HFFc6 (cell line): ENCODE measurements at regions not wholly inside any gene's neighbourhood (a gene's known extent, or its start where the extent isn't known, plus 50 kb on each side); places are given as distances from the start of the nearest gene placed in this dataset.

Source experiments
- DNase-seq: peaks from one replicate; pipeline ENCODE4 v3.0.0-alpha.2; 2018
- H3K27ac Mint-ChIP-seq: 2 replicates; pipeline ENCODE4 v1.8.0; 2020; ENCODE audit warnings: mild to moderate bottlenecking, mixed read lengths
- H3K27me3 Mint-ChIP-seq: 2 replicates; pipeline ENCODE4 v1.8.0; 2021; ENCODE audit warnings: mild to moderate bottlenecking, moderate library complexity, mixed read lengths; ENCODE audit not compliant: insufficient read depth
- H3K36me3 Mint-ChIP-seq: 2 replicates; pipeline ENCODE4 v1.8.0; 2021; ENCODE audit warnings: low read depth, mixed read lengths
- H3K4me1 Mint-ChIP-seq: 2 replicates; pipeline ENCODE4 v1.8.0; 2020; ENCODE audit warnings: low read depth, mixed read lengths
- H3K4me3 Mint-ChIP-seq: 2 replicates; pipeline ENCODE4 v1.8.0; 2020; ENCODE audit warnings: mild to moderate bottlenecking, moderate library complexity, mixed read lengths
- H3K9me3 Mint-ChIP-seq: 2 replicates; pipeline ENCODE4 v1.8.0; 2020; ENCODE audit warnings: mild to moderate bottlenecking, mixed read lengths
- TF ChIP-seq, protein P1 (sequence below): fragments of 200-600 bp; sonication (generic); IDR thresholded peaks from 2 replicates; pipeline ENCODE4 v1.5.0; 2021; ENCODE audit warnings: antibody characterized with exemption, mild to moderate bottlenecking

DNA sequence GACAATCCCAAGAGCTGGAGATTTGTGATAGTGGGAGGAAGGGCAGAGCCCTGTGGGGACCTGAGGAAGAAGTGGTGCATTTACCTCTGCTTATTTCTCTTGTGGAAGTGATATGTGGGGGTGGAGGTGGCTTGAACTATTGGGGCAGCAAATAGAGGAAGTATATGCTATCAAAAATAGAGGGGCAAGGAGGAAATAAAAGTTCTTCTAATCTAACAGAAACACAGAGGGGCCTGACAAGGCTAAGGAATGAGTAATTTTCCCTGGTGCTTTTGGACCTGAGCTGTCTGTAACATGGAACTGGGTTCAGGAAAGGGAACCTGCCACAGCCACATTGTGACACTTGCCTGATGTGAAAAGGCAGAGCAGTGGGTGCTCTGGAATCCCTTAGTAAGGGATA is 378.6 kb upstream of the KLF4 start:
- no peaks in the 10 kb centered on the region for H3K36me3 Mint-ChIP-seq
- no peak overlapping the region for H3K4me3 Mint-ChIP-seq
- peaks cover under 1% of the 10 kb centered on the region; the same call in 1 of the 2 replicates for H3K27me3 Mint-ChIP-seq
- H3K27ac Mint-ChIP-seq, result no peak overlapping the region
- H3K4me1 Mint-ChIP-seq, result no peaks in the 10 kb centered on the region
- H3K9me3 Mint-ChIP-seq, result no peaks in the 10 kb centered on the region; the same call in 1 of the 2 replicates
- no peak for DNase-seq
- TF ChIP-seq, protein P1, sequence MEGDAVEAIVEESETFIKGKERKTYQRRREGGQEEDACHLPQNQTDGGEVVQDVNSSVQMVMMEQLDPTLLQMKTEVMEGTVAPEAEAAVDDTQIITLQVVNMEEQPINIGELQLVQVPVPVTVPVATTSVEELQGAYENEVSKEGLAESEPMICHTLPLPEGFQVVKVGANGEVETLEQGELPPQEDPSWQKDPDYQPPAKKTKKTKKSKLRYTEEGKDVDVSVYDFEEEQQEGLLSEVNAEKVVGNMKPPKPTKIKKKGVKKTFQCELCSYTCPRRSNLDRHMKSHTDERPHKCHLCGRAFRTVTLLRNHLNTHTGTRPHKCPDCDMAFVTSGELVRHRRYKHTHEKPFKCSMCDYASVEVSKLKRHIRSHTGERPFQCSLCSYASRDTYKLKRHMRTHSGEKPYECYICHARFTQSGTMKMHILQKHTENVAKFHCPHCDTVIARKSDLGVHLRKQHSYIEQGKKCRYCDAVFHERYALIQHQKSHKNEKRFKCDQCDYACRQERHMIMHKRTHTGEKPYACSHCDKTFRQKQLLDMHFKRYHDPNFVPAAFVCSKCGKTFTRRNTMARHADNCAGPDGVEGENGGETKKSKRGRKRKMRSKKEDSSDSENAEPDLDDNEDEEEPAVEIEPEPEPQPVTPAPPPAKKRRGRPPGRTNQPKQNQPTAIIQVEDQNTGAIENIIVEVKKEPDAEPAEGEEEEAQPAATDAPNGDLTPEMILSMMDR, result no peak

DNA sequence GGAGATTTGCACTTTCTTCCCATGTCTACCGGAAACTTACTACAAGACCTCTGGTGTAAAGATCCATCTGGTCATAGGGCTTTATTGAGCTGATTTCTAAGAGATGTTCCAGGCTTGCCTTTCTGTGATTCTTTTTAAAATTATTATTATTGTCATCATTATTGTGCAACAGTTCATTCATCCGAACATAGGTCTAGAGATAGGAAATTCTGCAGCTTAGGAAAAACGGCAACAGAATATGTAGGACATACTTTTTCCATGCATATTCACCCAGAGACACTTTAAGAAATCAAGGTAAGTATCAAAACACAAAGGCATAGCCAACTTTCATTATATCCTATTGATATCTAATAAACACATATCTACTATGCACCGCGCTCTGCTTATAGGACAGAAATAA is 378.2 kb upstream of the KLF4 start:
- Mint-ChIP-seq H3K27me3 (peaks cover 3% of the 10 kb centered on the region; the same call in 1 of the 2 replicates), H3K4me1 (no peaks in the 10 kb centered on the region), H3K4me3 (no peak overlapping the region), H3K9me3 (no peaks in the 10 kb centered on the region; the same call in 1 of the 2 replicates), H3K27ac (no peak overlapping the region), H3K36me3 (no peaks in the 10 kb centered on the region)
- TF ChIP-seq, protein P1, result no peak
- no peak for DNase-seq

DNA sequence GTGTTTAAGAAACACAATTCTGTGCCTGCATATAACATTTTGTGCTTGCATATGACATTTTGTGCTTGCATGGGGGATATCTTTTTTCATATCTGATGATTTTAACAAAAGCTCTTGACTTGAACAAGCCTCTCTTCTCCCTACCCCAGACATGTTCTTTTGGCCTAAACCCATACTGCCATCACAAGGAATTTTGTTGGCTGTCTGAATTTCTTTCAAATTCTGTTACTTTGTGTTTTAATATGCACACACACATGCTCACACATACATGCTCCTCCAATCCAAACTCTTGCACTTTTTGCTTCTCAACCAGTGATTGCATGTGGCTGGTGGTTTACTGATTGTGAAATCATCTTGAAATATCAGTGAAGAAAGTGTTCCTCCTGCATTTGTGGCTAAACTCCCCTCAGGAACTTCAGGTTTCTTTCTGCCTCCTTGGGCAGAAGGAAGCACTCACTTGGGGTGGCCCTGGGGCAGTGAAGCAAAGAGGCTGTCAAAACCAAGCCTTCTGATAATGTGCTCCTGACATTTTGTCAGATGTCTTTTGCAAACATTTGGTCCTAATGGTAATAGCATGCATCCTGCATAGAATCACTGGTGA is 377.2 kb upstream of the KLF4 start:
- H3K4me1 Mint-ChIP-seq, result no peaks in the 10 kb centered on the region
- no peak for DNase-seq
- peaks cover 3% of the 10 kb centered on the region; the same call in 1 of the 2 replicates for H3K27me3 Mint-ChIP-seq

DNA sequence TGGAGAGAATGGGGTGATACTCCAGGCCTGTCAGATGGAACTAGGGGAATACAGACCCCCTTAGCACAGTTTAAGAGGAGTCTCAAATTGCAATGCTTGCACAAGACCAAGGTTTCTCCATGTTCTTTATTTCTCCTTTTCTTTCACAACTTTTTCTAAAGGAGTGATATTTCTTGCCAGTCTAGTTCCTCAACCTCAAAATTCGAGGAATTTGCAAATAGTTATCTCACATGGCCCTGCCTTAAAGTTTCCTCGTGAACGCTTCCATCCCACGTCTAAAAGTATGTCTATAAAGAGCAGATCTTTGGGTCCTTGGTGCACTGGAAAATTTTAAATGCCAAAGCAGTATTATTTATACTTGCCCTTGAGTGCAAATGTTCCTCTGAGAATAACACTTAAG is 373.8 kb upstream of the KLF4 start:
- Mint-ChIP-seq H3K27ac (no peak overlapping the region), H3K9me3 (no peaks in the 10 kb centered on the region; the same call in 1 of the 2 replicates), H3K36me3 (no peaks in the 10 kb centered on the region), H3K4me3 (no peak overlapping the region), H3K27me3 (peaks cover 3% of the 10 kb centered on the region; the same call in 1 of the 2 replicates), H3K4me1 (no peaks in the 10 kb centered on the region)
- no peak for DNase-seq
- TF ChIP-seq, protein P1, result no peak

More for the DNA sequence above, 377.2 kb upstream of the KLF4 start:
- Mint-ChIP-seq H3K27ac (no peak overlapping the region), H3K36me3 (no peaks in the 10 kb centered on the region), H3K9me3 (no peaks in the 10 kb centered on the region; the same call in 1 of the 2 replicates), H3K4me3 (no peak overlapping the region)
- TF ChIP-seq, protein P1, result no peak

- TF ChIP-seq, protein P1, result no peak
- Mint-ChIP-seq H3K27me3 (peaks cover 3% of the 10 kb centered on the region; the same call in 1 of the 2 replicates), H3K9me3 (peaks cover 2% of the 10 kb centered on the region; the same call in 1 of the 2 replicates), H3K36me3 (no peaks in the 10 kb centered on the region), H3K4me3 (no peak overlapping the region), H3K27ac (no peak overlapping the region), H3K4me1 (no peaks in the 10 kb centered on the region)
- no peak for DNase-seq
Measured at GRCh38 chr9:107862881-107863280, 373.3 kb upstream of the KLF4 start.
